ENCODE measurements at regions not wholly inside any gene's neighbourhood (a gene's known extent, or its start where the extent isn't known, plus 50 kb on each side); places are given as distances from the start of the nearest gene placed in this dataset.

DNA sequence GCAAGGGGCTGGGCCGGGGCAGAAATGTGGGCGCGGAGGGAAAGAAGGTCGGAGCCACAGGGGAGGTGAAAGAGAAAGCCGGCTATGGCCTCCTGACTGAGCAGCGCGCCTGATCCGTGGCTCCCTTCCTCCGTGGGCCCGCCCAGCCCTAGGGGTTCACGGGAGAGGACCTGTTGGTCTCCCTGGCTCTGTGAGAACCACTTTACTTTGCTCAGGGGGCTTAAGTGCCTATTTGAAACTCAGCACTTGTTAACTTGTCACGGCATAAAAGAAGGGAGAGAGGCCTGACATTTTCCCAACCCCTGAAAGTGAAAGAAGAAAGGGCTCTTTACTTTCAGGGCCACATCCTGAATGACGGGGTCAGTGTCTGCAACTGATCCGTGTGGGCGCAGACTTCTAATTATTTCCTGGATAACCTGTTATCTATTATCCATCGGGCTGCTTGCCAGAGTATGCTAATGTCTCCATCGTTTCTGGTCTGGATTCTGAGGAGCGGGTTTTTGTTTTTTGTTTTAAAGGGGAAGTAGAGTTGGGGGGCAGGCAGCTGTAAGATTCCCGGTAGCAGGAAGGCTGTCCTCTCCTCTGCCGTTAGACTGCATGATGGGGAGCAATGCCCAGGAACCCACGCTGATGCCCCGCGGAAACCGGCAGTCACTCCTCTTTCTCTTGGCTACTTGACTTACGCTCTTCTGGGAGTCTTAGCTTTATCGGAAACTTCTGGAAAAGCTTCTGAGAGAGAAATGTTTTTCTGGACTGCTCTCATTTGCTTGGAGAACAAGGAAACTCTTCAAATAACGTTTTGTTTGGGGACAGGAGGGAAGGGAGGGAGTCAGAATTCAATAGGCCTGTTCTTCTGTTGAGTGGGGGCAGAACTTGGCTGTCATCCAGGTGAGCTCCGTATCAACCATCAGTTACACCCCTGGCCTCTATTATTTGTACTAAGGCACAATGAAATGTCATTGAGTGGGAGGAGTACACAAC is 127.7 kb upstream of the MAX start:
- TF ChIP-seq FOXM1 (IDR thresholded peaks at IDR 0.05; ENCODE audit: low read depth) (no peak), SIN3A (IDR thresholded peaks at IDR 0.05; ENCODE audit: borderline replicate concordance, low read depth, low read length) (peak; percentile 19; the same call in 1 of the 2 replicates), MXI1 (IDR thresholded peaks at IDR 0.05; ENCODE audit: low read depth, low read length) (no peak), POLR2AphosphoS5 (IDR thresholded peaks at IDR 0.05; ENCODE audit: low read depth, low read length) (peak; percentile 46; the same call in 1 of the 2 replicates)
- TF ChIP-seq, protein P1, sequence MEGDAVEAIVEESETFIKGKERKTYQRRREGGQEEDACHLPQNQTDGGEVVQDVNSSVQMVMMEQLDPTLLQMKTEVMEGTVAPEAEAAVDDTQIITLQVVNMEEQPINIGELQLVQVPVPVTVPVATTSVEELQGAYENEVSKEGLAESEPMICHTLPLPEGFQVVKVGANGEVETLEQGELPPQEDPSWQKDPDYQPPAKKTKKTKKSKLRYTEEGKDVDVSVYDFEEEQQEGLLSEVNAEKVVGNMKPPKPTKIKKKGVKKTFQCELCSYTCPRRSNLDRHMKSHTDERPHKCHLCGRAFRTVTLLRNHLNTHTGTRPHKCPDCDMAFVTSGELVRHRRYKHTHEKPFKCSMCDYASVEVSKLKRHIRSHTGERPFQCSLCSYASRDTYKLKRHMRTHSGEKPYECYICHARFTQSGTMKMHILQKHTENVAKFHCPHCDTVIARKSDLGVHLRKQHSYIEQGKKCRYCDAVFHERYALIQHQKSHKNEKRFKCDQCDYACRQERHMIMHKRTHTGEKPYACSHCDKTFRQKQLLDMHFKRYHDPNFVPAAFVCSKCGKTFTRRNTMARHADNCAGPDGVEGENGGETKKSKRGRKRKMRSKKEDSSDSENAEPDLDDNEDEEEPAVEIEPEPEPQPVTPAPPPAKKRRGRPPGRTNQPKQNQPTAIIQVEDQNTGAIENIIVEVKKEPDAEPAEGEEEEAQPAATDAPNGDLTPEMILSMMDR (IDR thresholded peaks at IDR 0.05): no peak
- TF ChIP-seq, protein P2, sequence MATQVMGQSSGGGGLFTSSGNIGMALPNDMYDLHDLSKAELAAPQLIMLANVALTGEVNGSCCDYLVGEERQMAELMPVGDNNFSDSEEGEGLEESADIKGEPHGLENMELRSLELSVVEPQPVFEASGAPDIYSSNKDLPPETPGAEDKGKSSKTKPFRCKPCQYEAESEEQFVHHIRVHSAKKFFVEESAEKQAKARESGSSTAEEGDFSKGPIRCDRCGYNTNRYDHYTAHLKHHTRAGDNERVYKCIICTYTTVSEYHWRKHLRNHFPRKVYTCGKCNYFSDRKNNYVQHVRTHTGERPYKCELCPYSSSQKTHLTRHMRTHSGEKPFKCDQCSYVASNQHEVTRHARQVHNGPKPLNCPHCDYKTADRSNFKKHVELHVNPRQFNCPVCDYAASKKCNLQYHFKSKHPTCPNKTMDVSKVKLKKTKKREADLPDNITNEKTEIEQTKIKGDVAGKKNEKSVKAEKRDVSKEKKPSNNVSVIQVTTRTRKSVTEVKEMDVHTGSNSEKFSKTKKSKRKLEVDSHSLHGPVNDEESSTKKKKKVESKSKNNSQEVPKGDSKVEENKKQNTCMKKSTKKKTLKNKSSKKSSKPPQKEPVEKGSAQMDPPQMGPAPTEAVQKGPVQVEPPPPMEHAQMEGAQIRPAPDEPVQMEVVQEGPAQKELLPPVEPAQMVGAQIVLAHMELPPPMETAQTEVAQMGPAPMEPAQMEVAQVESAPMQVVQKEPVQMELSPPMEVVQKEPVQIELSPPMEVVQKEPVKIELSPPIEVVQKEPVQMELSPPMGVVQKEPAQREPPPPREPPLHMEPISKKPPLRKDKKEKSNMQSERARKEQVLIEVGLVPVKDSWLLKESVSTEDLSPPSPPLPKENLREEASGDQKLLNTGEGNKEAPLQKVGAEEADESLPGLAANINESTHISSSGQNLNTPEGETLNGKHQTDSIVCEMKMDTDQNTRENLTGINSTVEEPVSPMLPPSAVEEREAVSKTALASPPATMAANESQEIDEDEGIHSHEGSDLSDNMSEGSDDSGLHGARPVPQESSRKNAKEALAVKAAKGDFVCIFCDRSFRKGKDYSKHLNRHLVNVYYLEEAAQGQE (IDR thresholded peaks at IDR 0.05; ENCODE audit: low read depth, low read length): no peak

Measured in SK-N-SH (cell line).